ENCODE measurements at regions not wholly inside any gene's neighbourhood (a gene's known extent, or its start where the extent isn't known, plus 50 kb on each side); places are given as distances from the start of the nearest gene placed in this dataset.
A peak's percentile ranks its signal among the peaks of the same experiment; 100 is the strongest.

GRCh38 chr3:83302091-83302490 lies 1540.6 kb upstream of the GBE1 start:
- DNase-seq: no peak

DNA sequence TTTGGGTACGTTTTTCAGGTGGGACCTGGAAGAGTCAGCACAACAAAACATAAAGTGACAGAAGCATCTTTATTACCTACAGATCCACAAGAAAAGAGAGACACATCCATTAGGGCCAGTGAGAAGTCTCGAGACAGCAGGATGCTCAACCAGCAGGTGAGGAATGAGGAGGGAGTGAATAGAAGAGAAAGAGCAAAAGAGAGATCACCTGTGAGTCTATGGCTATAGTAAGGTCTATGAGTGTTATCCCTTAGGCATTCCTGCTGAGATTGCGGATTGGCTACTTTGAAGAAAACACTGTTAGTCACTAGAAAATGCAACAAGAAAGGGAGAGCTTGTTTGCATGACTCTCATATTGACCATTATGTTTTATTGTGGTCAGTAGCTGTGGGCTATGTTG lies 1556.2 kb upstream of the GBE1 start:
- DNase-seq: no peak

DNA sequence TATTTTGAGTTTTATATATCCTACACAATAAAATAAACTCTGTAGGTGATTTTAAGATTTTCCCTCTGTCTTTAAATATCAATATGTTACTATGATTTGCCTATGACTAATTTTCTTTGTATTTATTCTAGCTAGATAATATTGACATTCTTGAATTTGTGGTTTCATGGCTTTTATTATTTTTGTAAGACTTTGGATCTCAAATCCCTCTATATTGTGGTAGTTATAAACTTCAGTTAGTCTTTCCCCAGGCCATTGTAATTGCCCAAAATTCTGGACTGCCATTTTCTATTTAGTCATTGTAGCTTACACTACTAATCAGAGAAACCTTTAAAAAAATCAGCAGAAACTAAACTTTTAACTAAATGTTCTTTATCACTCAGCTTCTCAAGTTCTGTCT lies 1559.3 kb upstream of the GBE1 start:
- DNase-seq: no peak

GRCh38 chr3:83321457-83321856 lies 1560.0 kb upstream of the GBE1 start:
- DNase-seq: no peak

GRCh38 chr3:83321891-83322290 lies 1560.4 kb upstream of the GBE1 start:
- no peak for DNase-seq

DNA sequence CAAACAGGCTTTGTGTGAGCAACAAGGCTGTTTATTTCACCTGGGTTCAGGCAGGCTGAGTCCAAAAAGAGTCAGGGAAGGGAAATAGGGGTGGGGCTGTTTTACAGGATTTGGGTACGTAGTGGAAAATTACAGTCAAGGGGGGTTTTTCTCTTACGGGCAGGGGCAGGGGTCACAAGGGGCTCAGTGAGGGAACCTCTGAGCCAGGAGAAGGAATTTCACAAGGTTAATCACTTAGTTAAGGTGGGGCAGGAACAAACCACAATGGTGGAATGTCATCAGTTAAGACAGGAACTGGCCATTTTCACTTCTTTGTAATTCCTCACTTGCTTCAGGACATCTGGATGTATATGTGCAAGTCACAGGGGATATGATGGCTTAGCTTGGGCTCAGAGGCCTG lies 1592.8 kb upstream of the GBE1 start:
- DNase-seq: no peak

DNA sequence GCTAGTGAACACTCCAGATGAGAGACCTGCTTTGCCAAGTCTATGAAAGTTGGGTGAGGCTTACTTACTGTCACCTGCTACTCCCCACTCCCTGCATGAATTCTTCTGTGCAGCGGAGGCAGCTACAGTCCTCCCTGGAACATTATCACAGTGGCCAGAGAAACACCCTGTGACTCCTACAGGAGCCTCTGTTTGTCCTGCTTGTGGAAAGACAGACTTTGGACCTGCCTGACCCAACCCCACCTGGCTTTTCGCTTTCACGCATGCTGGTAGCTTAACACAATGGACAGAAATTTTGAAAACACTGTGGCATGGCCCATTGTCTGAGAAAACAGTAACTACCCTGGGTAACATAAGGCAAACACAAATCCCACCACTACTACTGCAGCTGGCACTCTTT lies 1565.5 kb upstream of the CADM2 start:
- no peak for DNase-seq

- DNase-seq: no peak
These were observed 1554.9 kb upstream of the CADM2 start for GRCh38 chr3:83403927-83404326.

DNA sequence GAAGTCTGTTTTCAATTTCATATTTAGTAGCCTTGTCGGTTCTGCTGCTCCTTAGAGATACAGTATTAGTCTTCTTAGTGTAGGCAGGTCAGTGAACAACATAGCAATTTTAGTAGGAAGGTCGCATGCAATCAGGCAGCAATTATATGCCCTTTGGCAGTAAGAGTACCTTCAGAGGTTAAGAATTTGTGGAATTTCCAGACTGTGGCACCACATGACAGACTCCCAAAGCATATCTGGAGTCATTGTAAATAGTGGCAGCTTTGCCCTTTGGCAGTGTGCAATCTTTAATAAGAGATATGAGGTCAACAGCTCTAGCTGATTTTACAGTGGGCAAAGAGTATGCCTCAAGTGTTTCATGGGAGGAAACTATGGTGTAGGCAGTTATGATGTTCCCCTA lies 1532.5 kb upstream of the CADM2 start:
- DNase-seq: no peak

DNA sequence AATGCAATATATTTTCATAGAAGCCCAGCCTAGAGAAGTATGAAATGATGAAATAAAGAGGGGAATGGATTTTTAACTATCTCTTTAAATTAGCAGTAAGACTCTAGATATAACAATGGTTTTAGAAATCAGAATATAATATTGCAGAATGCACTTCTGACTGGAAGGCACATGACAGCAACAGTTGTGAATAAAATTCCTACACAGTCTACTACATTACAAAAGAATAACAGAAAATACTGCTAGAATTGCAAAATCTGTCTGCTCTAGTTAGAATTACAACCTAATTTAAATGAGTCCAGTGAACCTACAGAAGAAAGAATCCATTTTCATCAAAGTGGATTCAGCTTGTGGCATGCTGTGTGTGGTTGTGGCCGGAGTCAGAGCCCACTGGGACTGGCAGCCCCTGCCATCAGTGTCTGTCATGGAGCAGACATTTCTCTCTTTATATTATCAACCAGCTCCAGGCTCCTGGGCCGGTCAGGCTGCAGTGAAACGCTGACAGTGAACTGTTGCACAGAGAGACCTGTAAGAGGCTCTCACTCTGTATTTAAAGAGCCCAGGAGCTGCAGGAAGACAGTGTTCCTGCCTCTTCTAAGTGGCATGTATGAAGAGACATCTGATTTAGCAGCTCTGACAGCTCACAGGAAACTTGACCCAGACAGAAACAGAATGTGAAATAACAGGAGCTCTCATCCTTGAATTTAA lies 1523.8 kb upstream of the CADM2 start:
- no peak for DNase-seq

GRCh38 chr3:83438188-83438587 lies 1520.6 kb upstream of the CADM2 start:
- no peak for DNase-seq

DNA sequence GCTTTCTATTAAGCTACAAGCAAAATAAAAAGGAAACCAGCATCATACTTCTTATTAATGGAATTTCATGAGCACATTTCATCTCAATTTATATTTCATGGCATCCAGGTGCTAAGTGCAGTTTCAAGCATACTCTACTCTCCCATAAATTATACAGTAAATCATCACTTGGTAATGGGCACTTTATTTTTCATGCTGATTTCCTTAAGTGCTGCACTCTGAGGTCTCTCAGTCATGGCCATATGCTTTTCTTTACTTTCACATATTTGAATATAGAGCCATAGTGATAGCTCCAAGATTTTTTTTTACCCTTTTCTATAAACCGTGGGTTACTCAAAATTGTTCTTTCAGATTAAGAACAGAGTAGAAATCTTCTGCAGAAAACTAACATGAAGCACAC lies 1505.7 kb upstream of the CADM2 start:
- DNase-seq: peak; percentile 38

DNA sequence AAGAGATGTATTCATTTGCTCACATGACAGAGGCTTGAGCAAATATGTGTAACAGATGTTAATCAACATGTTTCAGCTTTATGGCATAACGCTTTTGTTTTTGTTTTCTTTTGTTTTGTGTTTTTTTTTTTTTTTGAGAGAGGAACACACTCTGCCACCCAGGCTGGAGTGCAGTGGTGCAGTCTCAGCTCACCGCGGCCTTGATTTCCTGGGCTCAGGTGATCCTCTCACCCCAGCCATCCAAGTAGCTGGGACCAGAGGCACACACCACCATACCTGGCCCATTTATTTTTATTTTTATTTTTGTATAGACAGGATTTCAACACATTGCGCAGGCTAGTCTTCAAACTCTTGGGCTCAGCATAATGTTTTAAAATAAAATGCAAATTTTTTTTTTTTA lies 1504.4 kb upstream of the CADM2 start:
- no peak for DNase-seq

GRCh38 chr3:83457551-83457950 lies 1501.2 kb upstream of the CADM2 start:
- no peak for DNase-seq

DNA sequence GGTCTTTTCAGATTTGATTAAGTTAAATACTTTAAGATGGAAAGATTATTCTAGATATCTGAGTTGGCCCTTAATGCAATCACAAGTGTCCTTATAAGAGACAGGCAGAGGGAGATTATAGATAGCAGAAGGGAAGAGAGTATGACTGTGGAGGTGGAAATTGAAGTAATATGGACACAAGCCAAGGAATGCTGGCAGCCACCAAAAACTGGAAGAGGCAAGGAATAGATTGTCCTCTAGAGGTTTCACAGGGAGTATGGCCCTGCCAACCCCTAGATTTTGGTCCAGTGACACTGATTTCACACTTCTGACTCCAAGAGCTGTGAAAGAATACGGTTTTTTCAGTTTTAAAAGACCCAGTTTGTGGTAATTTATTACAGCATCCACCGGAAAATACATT lies 1498.7 kb upstream of the CADM2 start:
- no peak for DNase-seq

DNA sequence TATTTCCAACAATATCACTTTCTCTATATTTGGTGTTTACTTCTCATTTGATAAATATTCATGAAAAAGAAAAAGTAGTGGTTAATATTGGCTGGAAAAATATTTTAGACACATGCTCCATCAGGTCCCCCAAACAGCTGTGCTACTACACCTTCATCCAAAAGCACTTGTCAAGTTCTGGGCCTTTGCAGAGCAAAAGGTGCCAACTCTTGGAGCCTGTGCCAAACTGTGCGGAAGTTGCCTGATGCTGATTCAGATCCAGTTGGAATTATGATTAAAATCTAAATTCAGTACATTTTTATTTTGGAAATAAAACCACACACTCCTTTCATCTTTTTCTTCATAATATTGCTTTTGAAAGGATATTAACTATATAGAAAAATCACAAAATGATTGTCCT lies 1497.4 kb upstream of the CADM2 start:
- no peak for DNase-seq

- DNase-seq: no peak
These were observed 1481.2 kb upstream of the CADM2 start for GRCh38 chr3:83477563-83477962.

- no peak for DNase-seq
These were observed 1476.3 kb upstream of the CADM2 start for GRCh38 chr3:83482402-83483070.

DNA sequence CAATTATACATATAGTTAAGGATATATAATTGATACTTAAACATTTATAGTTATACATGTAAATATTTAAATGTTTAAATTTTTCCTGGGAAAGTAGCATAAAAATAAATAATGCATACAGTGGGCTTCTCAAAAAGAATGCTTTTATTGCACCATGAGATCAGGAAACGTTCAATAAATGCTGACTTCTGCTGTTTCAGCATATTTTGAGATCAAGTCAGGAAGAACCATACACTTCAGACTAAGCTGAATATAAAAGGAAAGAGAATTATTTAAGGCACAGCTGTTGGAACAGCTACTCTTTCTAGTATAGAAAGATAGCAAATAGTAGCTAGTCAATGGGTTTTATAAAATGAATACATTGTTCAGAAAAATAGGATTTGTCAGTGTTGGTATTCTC lies 1462.3 kb upstream of the CADM2 start:
- no peak for DNase-seq

DNA sequence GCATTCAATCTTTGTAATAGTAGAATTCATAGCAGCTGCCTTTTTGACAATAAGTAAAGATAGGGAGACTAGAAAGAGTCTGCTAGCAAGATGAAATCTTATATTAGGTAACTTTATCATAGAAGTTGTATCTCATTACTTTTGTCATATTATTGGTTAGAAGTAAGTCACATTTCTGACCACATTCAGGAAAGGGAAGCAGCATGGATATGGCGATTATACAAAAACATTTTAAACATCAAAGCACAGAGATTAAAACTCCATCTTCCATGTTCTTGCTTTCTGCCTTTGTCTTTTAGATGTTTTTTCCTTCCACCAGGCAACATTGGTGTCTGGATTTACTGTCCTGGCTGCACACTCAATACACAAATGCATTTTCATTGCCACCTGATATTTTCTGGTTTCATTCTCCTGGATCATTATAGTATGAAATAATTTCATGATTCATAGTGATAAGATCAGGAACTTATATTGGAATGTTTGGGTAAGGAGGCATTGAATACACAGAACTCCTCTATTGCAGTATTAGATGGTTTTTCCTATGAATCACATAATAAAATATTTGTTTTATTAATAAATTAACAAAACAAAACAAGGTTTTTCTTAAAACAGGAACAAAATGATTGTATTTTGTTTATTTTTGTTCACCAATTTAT lies 1460.3 kb upstream of the CADM2 start:
- no peak for DNase-seq

GRCh38 chr3:83500422-83500821 lies 1458.4 kb upstream of the CADM2 start:
- DNase-seq: no peak

DNA sequence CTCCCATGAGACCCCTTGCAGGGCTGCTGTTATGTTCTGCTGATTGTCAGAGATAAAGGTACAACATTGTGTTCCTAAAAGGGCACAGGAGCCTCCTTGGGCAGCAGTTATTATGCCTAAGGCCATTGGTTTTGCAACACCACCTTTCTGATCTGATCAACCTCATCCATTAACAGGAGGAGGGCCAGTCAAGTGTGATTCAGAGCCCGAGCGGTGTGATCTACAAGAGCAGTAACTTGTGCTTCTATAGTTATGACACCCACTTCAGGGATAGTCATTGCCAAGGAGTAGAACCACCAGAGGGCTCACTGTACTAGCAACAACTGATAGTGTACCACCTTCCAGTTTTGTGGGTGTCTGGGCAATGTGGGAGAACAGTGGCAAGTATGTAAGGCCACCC lies 1457.9 kb upstream of the CADM2 start:
- DNase-seq: no peak

- DNase-seq: no peak
These were observed 1445.7 kb upstream of the CADM2 start for GRCh38 chr3:83513051-83513450.

- DNase-seq: no peak
These were observed 1445.1 kb upstream of the CADM2 start for GRCh38 chr3:83513677-83514076.

Data from NCI-H1105 treated with DMSO at 0.1 percent for 48 hours (cell line).